Keratinocyte (primary cell): ENCODE measurements at regions not wholly inside any gene's neighbourhood (a gene's known extent, or its start where the extent isn't known, plus 50 kb on each side); places are given as distances from the start of the nearest gene placed in this dataset.

Source experiments
- CTCF ChIP-seq, 3 experiments: IDR thresholded peaks in 1 of 3; conservative IDR thresholded peaks in 1 of 3; optimal IDR thresholded peaks in 1 of 3; 2 replicates in 2 of 3; 3 replicates in 1 of 3; pipeline versions ENCODE3 to v1.5.1; 2011; ENCODE audit warnings: low read length in 3 of 3, mild to moderate bottlenecking in 3 of 3, moderate library complexity in 2 of 3, control low read depth in 1 of 3, inconsistent platforms in 1 of 3; ENCODE audit not compliant: insufficient read depth in 2 of 3; ENCODE audit errors: extremely low read depth in 1 of 3
- EZH2 ChIP-seq: IDR thresholded peaks from one replicate; pipeline ENCODE4 v1.6.1; 2012; ENCODE audit warnings: inconsistent platforms, mild to moderate bottlenecking, low read length, moderate library complexity

- TF ChIP-seq CTCF (optimal IDR thresholded peaks at IDR 0.05 in 1 of 3, IDR thresholded peaks at IDR 0.05 in 1 of 3, conservative IDR thresholded peaks at IDR 0.05 in 1 of 3; ENCODE audit: extremely low read depth in 1 of 3, insufficient read depth in 2 of 3, low read length in 3 of 3) (no peak), EZH2 (no peak)
These were observed 82.1 kb downstream of the DLL1 start for GRCh38 chr6:170208651-170209353.
